PC-3 (cell line): ENCODE measurements at regions not wholly inside any gene's neighbourhood (a gene's known extent, or its start where the extent isn't known, plus 50 kb on each side); places are given as distances from the start of the nearest gene placed in this dataset.
A peak's percentile ranks its signal among the peaks of the same experiment; 100 is the strongest.

ENCODE experiments used
- ATAC-seq: fragments of 200-7000 bp; cut with Tn5 transposase; 2 replicates; pipeline ENCODE4 v1.9.1; 2020; ENCODE audit warnings: mild to moderate bottlenecking, moderate library complexity
- BruUV-seq: library from RNA; stranded (reverse); fragments of 400-500 nt; replicated peaks from 2 replicates; lab custom pipeline; 2021; lab: Mats Ljungman, UMichigan
- CTCF ChIA-PET: fragments of 300-600 bp; sonication (Branson Sonifier 250); formaldehyde crosslinking; loops from one replicate; lab custom pipeline; 2022; ENCODE audit warnings: antibody characterized with exemption; lab: Charles Lee
- POLR2A ChIA-PET: fragments of 300-600 bp; sonication (Branson Sonifier 250); formaldehyde crosslinking; loops from one replicate; lab custom pipeline; 2022; ENCODE audit warnings: antibody characterized with exemption; ENCODE audit not compliant: unreplicated experiment; lab: Charles Lee
- DNase-seq: peaks from one replicate; pipeline ENCODE4 v3.0.0-alpha.2; 2015
- H2AFZ ChIP-seq: fragments of 300-600 bp; sonication (generic); 2 replicates; pipeline ENCODE4 v1.6.0; 2016; ENCODE audit warnings: antibody characterized with exemption, low read length
- H3F3A ChIP-seq: fragments of 300-600 bp; sonication (generic); one replicate; pipeline ENCODE4 v1.6.0; 2017; ENCODE audit warnings: antibody characterized with exemption, low read length, control low read depth, mild to moderate bottlenecking; ENCODE audit not compliant: unreplicated experiment
- H3K27ac ChIP-seq: fragments of 300-600 bp; sonication (generic); 2 replicates; pipeline ENCODE4 v1.5.1; 2016; ENCODE audit warnings: mild to moderate bottlenecking, low read length
- H3K27me3 ChIP-seq: fragments of 300-600 bp; sonication (generic); 2 replicates; pipeline ENCODE4 v1.6.1; 2016; ENCODE audit warnings: low read length, mixed read lengths
- H3K36me3 ChIP-seq: fragments of 300-600 bp; sonication (generic); 2 replicates; pipeline ENCODE4 v1.6.1; 2016; ENCODE audit warnings: low read depth, mixed run types, low read length, mixed read lengths
- H3K4me1 ChIP-seq: fragments of 300-600 bp; sonication (generic); 2 replicates; pipeline ENCODE4 v1.5.1; 2016; ENCODE audit warnings: low read length; ENCODE audit not compliant: insufficient read depth
- H3K4me2 ChIP-seq: fragments of 300-600 bp; sonication (generic); 2 replicates; pipeline ENCODE4 v1.6.0; 2016; ENCODE audit warnings: low read length
- H3K4me3 ChIP-seq: fragments of 300-600 bp; sonication (generic); 2 replicates; pipeline ENCODE4 v1.5.1; 2016; ENCODE audit warnings: mild to moderate bottlenecking, low read length, mixed read lengths
- H3K79me2 ChIP-seq: fragments of 300-600 bp; sonication (generic); 2 replicates; pipeline ENCODE4 v1.6.1; 2017; ENCODE audit warnings: low read length, mixed read lengths
- H3K9ac ChIP-seq: fragments of 300-600 bp; sonication (generic); 2 replicates; pipeline ENCODE4 v1.6.0; 2016; ENCODE audit warnings: mild to moderate bottlenecking, low read length
- H3K9me2 ChIP-seq: fragments of 300-600 bp; sonication (generic); replicated peaks from 2 replicates; pipeline ENCODE4 v1.6.1; 2016; ENCODE audit warnings: mixed run types, low read length, mixed read lengths
- H3K9me3 ChIP-seq: fragments of 300-600 bp; sonication (generic); 2 replicates; pipeline ENCODE4 v1.6.1; 2016; ENCODE audit warnings: low read length, mixed read lengths
- H4K20me1 ChIP-seq: fragments of 300-600 bp; sonication (generic); 2 replicates; pipeline ENCODE4 v1.6.1; 2016; ENCODE audit warnings: low read length, mixed read lengths
- CTCF ChIP-seq: fragments of 300-600 bp; sonication (generic); conservative IDR thresholded peaks from 2 replicates; pipeline ENCODE4 v1.5.1; 2017; ENCODE audit warnings: antibody characterized with exemption, low read depth, mild to moderate bottlenecking, low read length
- EZH2 ChIP-seq: fragments of 300-600 bp; sonication (generic); IDR thresholded peaks from one replicate; pipeline ENCODE4 v1.6.1; 2017; ENCODE audit warnings: antibody characterized with exemption, mild to moderate bottlenecking, low read length; ENCODE audit not compliant: unreplicated experiment
- EZH2phosphoT487 ChIP-seq: fragments of 300-600 bp; sonication (generic); IDR thresholded peaks from 2 replicates; pipeline ENCODE4 v1.6.1; 2018; ENCODE audit warnings: mild to moderate bottlenecking, antibody characterized with exemption, low read length, borderline replicate concordance
- intact Hi-C: fragments of 100-400 bp; cut with micrococcal nuclease; formaldehyde crosslinking; loops from 2 replicates; pipeline ENCODE4 v1.9.0; 2023

GRCh38 chr9:96072930-96073329 lies 197.4 kb downstream of the ERCC6L2 start:
- H3K9ac ChIP-seq: no peak overlapping the region
- no peak overlapping the region for H3K4me2 ChIP-seq
- no peaks in the 10 kb centered on the region for H3K9me2 ChIP-seq
- peaks cover 5% of the 10 kb centered on the region; the same call in 1 of the 2 replicates for H3K4me1 ChIP-seq
- no peak overlapping the region for H3K27ac ChIP-seq
- ChIA-PET CTCF (no interaction called here), POLR2A (no interaction called here)
- H3K9me3 ChIP-seq: no peaks in the 10 kb centered on the region
- no peaks in the 10 kb centered on the region for H3K36me3 ChIP-seq
- DNase-seq (no peak), ATAC-seq (no peak)
- BruUV-seq: no TSS peak
- H4K20me1 ChIP-seq: no peaks in the 10 kb centered on the region
- H3K27me3 ChIP-seq: no peaks in the 10 kb centered on the region
- H3F3A ChIP-seq: no peaks in the 10 kb centered on the region
- no peak overlapping the region for H3K4me3 ChIP-seq
- no peak overlapping the region for H2AFZ ChIP-seq
- H3K79me2 ChIP-seq: no peaks in the 10 kb centered on the region
- intact Hi-C loops: loop anchor here (10.0 kb wide), 1 partner anchor 88 kb away; no protein-coding TSS in a partner anchor
- TF ChIP-seq CTCF (no peak), EZH2phosphoT487 (no peak), EZH2 (no peak)

- CTCF ChIA-PET: no interaction called here
- ATAC-seq (no peak), DNase-seq (no peak)
- no TSS peak for BruUV-seq
- Histone ChIP-seq H3K4me1 (peaks cover 5% of the 10 kb centered on the region; the same call in 1 of the 2 replicates), H4K20me1 (no peaks in the 10 kb centered on the region), H3K9ac (no peak overlapping the region), H3K4me2 (no peak overlapping the region), H3K27ac (no peak overlapping the region), H3K27me3 (no peaks in the 10 kb centered on the region), H2AFZ (no peak overlapping the region), H3K4me3 (no peak overlapping the region), H3F3A (no peaks in the 10 kb centered on the region), H3K36me3 (no peaks in the 10 kb centered on the region), H3K9me2 (no peaks in the 10 kb centered on the region), H3K9me3 (no peaks in the 10 kb centered on the region), H3K79me2 (no peaks in the 10 kb centered on the region)
- intact Hi-C loops: loop anchor here (10.0 kb wide), 1 partner anchor 87 kb away; no protein-coding TSS in a partner anchor
- POLR2A ChIA-PET: no interaction called here
- TF ChIP-seq EZH2phosphoT487 (no peak), CTCF (0 out of 2 replicates have a peak, but pooled peaks have one; percentile 12)
Measured at GRCh38 chr9:96071815-96072124, 196.3 kb downstream of the ERCC6L2 start.

GRCh38 chr9:96071076-96071814 lies 195.8 kb downstream of the ERCC6L2 start:
- H4K20me1 ChIP-seq: no peaks in the 10 kb centered on the region
- no peaks in the 10 kb centered on the region for H3K9me3 ChIP-seq
- TF ChIP-seq EZH2: no peak
- peak; percentile 49 for TF ChIP-seq CTCF
- TF ChIP-seq EZH2phosphoT487: no peak
- DNase-seq: peak; percentile 40
- H3K9me2 ChIP-seq: no peaks in the 10 kb centered on the region
- no peaks in the 10 kb centered on the region for H3K27me3 ChIP-seq
- H3K36me3 ChIP-seq: no peaks in the 10 kb centered on the region
- H2AFZ ChIP-seq: no peak overlapping the region
- POLR2A ChIA-PET: no interaction called here
- H3K4me2 ChIP-seq: no peak overlapping the region
- ATAC-seq: peak; percentile 67
- no peak overlapping the region for H3K4me3 ChIP-seq
- BruUV-seq: no TSS peak
- no peak overlapping the region for H3K27ac ChIP-seq
- H3K9ac ChIP-seq: no peak overlapping the region
- H3K79me2 ChIP-seq: no peaks in the 10 kb centered on the region
- CTCF ChIA-PET: no interaction called here
- H3F3A ChIP-seq: no peaks in the 10 kb centered on the region
- H3K4me1 ChIP-seq: peaks cover 5% of the 10 kb centered on the region; the same call in 1 of the 2 replicates
- intact Hi-C loops: loop anchor here (10.0 kb wide), 1 partner anchor 86 kb away; no protein-coding TSS in a partner anchor
